Hematopoietic multipotent progenitor cell treated with erythropoietin and hydrocortisone succinate and interleukin-3 and kit ligand, for 15 days (in vitro differentiated cells): ENCODE measurements at regions not wholly inside any gene's neighbourhood (a gene's known extent, or its start where the extent isn't known, plus 50 kb on each side); places are given as distances from the start of the nearest gene placed in this dataset.

Source experiments
- DNase-seq: peaks from one replicate; pipeline ENCODE4 v3.0.0-alpha.2; 2015; ENCODE audit warnings: low spot score

GRCh38 chr3:22893101-22893500 lies 310.0 kb upstream of the UBE2E2 start:
- no peak for DNase-seq

- no peak for DNase-seq
Observed at GRCh38 chr3:22893644-22894325, 309.3 kb upstream of the UBE2E2 start.

DNA sequence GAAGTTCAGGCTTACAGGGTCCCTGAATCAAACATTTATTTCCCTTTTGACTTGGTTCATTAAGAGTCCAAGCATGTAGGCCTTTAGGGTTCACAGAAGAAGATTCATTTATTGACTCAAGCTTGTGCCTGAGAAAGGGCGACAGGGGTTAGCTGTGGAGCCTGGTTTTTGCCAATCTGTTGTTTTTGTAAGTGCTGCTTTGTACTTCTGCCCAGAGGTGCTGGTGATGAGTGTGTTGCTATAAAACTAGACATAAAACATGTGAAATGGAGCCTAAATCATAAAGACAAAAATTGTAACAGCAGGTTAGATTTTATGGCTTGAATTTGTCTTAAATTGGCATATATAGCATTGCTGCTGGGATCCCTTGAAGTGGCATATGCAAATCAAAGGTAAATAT lies 308.3 kb upstream of the UBE2E2 start:
- no peak for DNase-seq

GRCh38 chr3:22895671-22896070 lies 307.5 kb upstream of the UBE2E2 start:
- DNase-seq, result no peak

DNA sequence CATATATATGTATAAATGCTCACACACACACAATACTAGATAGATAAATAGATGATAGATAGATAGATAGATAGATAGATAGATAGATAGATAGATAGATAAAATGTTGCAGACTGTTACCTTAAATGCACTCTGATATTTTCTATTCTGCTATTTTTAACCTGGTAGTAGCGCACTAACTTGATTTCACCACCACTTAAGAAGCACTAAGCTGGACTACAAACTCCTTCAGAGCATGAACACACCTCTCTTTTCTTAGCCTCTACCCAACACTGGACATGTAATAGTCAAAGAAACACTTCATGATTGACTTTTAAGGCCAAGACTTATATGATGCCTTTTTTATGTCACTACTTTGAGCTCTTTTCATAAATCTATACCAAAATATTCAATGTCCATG lies 304.6 kb upstream of the UBE2E2 start:
- no peak for DNase-seq

- DNase-seq, result no peak
Observed at GRCh38 chr3:22899441-22899840, 303.7 kb upstream of the UBE2E2 start.

DNA sequence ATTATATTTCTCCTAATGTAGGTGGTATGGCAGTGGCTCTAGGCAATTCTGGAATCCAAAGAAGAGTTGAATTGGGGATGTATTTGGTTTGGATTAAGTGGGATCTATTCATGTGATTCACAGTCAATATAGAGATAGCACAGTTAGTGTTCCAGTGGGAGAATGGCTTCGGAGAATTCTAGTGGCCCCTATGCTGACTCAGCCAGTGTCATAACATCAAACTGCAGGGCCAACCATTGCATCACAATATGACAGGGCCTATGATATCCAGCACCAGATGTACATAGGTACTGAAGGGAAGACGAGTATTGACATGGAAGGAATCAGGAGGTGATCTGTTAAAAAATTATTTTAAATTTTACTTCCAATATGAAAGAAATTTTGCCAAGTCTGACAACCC lies 302.8 kb upstream of the UBE2E2 start:
- no peak for DNase-seq

- DNase-seq, result no peak
Observed at GRCh38 chr3:22901684-22902083, 301.4 kb upstream of the UBE2E2 start.

- DNase-seq, result no peak
Observed at GRCh38 chr3:22907161-22907780, 295.9 kb upstream of the UBE2E2 start.

DNA sequence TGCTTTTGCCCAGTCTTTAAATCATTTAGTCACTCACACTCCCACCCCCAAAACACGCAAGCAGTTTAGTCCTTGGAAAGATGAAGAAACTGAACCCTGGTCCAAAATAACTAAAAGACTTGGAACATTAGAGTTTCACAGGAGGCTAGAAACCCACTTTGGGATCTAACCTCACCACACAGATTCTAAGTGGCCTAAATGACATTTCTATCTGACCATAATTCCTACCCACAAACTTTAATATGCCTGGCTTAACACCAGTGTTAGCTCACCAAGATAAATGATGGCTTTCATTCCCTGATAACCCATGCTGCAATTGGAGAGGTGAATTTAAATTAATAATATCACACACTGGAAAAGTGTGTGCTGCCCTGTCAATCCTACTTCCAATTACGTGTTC lies 295.3 kb upstream of the UBE2E2 start:
- DNase-seq, result no peak

DNA sequence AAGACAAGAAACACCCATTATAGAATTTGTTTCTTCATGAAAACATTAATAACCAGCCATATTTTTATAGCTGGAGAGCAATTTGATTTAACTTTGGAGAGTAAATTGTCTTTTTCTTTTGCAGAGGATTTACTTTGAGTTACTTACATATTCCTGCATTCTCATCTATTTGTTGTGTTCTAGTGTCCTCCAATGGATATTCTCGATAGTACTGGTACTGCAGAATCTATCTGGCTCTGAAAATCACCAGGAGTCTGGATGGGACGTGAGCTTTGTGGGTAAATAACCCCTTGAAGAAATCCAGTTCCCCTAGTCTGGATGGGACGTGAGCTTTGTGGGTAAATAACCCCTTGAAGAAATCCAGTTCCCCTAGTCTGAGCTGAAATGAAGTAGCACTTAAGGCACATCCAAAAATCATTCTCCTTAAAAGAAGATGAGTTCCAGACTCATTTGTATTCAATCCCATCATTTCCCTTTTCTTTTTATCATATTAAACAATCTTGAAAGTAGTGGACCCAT lies 294.1 kb upstream of the UBE2E2 start:
- no peak for DNase-seq

- DNase-seq, result no peak
Observed at GRCh38 chr3:22916933-22917332, 286.2 kb upstream of the UBE2E2 start.

- no peak for DNase-seq
Observed at GRCh38 chr3:22920006-22920405, 283.1 kb upstream of the UBE2E2 start.

GRCh38 chr3:22922317-22922716 lies 280.8 kb upstream of the UBE2E2 start:
- DNase-seq, result no peak

- no peak for DNase-seq
Observed at GRCh38 chr3:22923711-22924110, 279.4 kb upstream of the UBE2E2 start.

GRCh38 chr3:22928216-22929110 lies 274.7 kb upstream of the UBE2E2 start:
- no peak for DNase-seq

DNA sequence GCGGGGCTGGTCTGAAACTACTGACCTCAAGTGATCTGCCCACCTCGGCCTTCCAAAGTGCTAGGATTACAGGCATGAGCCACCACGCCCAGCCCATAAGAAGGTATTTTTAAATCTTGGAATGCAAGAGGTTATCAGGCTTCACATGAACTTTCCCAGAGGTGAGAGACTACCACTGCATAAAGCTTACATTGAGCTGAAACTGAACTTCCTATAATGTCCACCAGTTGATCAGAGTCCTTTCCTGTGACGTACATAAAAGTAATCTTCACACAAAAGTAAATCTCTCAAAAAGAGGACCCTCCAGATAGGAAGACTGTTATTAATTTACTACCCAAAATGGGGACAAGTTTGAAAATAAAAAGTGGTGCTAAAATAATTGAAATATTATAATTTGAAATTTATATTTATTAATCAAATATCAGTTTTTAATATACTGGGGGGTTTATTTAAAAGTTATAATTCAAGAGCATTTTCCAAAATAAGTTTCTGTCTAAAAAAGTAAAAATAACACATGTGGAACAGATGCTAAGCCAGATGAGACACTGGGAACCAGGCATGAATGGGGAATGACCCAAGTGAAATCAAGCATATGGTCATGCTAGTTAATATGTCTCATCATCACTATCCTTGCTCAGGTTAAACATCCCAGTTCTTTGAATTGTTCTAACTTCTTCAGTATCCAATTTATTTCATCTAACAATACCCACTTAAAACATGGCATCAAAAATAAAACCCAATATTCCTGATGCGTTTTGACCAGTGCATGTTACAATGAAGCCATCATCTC lies 269.9 kb upstream of the UBE2E2 start:
- no peak for DNase-seq

DNA sequence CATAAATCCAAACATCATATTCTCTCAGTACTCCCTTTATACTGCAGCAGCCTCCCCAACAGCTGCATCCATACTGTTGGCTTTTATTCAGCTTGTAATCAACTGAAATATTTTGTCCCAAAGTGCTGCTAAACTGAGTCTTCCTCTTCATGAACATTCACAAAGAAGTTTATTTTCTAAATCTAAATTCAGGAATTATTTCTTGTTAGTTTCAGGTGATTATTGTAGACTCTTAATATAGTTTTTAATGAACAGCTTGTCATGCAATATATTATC lies 269.3 kb upstream of the UBE2E2 start:
- no peak for DNase-seq

GRCh38 chr3:22935040-22935439 lies 268.1 kb upstream of the UBE2E2 start:
- DNase-seq, result no peak

- no peak for DNase-seq
Observed at GRCh38 chr3:22937536-22937935, 265.6 kb upstream of the UBE2E2 start.

DNA sequence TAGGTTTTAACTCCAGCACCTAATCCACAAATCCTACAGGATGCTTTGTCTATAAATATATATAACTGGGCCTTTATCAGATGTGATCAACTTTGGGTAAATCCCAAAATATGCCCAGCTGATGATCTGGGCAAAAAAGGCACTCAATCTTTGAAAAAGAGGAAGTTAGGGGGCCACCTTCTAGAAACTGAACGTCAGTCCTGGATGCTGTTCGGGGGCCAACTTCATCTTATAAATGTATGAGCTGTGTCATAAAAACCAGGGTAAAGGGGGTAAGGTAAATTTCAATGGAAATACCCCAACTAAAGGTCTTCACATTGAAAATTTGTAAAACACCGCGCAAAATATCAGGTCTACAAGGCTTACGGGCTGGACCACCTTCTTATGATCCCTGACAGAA lies 264.4 kb upstream of the UBE2E2 start:
- DNase-seq, result no peak

- no peak for DNase-seq
Observed at GRCh38 chr3:22939349-22939748, 263.8 kb upstream of the UBE2E2 start.
